SK-N-SH treated with all-trans-retinoic acid at 6 μM for 48 hours (cell line): ENCODE measurements at regions not wholly inside any gene's neighbourhood (a gene's known extent, or its start where the extent isn't known, plus 50 kb on each side); places are given as distances from the start of the nearest gene placed in this dataset.
"Not testable (repeated sequence)": the region's sequence is repeated elsewhere in the genome, so short reads cannot be mapped to it uniquely, and the experiment has no call there.

ENCODE experiments used
- ATAC-seq: fragments of 200-7000 bp; cut with Tn5 transposase; 3 replicates; pipeline ENCODE4 v1.9.1; 2020; ENCODE audit warnings: mild to moderate bottlenecking, moderate library complexity

DNA sequence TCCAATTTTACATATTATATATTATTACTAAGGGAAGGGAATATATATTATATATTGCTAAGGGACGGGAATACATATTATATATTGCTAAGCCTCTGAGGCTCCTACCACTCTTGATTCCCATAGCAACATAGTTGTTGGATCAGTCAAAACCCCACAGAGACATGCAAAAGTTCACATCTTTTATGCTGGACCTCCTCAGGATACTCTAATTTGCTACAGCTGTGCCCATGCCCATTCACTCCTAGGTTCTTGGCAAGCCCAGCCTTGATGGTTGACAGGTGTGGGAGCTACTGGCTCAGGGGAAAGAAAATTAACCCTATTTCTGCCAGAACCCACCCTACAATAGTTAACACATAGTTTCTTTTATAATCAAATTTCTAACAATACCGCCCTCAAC is 84.6 kb upstream of the POMZP3 start:
- ATAC-seq = not testable (repeated sequence)

DNA sequence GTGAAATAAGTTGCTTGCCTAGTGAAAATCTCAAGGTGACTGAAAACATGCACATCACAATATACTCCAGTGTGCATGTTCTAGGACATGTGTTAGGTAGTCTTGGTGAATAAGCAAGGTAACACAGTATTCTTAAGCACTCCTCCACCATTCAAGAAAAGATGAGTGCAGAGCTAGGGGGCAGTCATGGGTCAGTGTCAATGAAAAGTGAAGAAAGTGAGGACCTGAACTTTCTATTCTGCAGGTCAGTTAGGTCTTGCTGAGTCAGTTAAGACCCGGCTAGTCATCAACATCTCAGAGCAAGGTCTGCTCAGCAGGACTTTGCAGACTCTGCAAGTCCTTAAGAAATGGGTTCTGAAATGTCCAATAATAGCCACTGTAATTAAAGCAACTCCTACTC is 82.6 kb upstream of the POMZP3 start:
- not testable (repeated sequence) for ATAC-seq

DNA sequence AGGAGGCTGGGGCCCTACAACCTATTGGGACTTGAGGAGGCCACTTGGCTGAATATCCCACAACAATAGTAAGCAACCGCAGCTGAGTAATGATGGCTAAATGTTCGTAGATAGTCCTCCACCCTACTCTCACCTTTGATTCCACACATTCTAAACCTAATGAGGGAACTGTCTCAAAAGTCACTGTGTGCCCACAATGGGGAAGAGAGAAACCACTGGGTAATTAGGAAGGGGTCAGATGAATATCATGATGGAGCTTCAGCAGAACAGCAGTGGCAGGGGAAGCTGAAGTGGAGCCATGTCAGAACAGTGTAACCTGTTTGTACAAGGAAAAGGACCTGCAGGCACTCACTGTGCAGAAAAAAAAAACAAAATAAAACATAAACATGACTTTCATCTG is 81.4 kb upstream of the POMZP3 start:
- not testable (repeated sequence) for ATAC-seq

DNA sequence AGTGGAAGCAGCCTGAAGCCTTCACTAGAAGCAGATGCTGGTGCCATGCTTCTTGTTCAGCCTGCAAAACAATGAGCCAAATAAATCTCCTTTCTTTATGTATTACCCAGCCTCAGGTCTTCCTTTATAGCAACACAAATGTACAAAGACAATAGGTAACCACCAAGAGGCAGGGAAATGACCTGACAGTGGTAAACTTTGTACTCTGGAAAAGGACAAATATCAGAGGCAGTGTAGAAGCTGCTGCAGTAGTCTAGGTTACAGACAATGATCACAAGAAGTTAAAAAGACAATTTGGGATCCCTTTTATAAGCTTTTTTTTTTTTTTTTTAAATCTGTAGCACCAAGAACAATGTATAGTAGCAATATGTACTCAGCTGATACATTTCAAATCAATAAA is 76.7 kb upstream of the POMZP3 start:
- ATAC-seq = not testable (repeated sequence)

DNA sequence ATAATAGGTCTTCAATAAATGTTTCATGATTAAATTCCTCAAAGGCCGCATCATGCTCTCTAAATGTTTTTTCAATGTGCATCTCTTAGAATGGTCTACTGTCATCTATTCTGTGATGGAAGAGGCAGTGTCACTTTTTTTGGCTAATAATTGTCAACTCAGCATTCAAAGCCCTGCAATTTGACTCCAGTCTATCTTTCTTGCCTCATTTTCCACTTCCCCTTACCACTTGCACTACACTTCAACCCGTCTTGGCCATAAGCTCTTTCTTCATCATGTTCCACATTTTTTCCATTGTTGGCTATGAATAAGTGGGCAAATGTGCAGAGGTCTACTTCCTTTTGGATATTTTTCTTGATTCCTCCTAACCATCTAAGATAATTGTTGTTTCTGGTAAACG is 59.2 kb upstream of the POMZP3 start:
- not testable (repeated sequence) for ATAC-seq

DNA sequence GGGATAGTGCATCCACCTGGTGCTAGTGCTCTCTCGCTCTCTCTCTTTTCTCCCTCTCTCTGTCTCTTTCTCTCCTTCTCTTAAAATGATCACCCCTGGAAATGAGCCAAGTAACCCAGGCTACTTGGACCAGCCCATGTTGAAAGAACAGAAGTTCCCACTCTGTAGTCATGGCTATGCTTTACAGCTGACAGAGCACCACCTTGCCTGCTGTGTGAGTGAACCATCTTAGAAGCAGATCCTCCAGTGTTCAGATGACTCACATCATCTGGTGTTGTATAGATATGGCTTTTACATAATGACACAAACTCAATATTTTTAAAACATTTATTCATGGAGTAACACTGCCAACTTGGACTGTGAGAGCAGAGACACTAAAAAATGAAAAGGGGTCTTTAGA is 57.7 kb upstream of the POMZP3 start:
- ATAC-seq = not testable (repeated sequence)

DNA sequence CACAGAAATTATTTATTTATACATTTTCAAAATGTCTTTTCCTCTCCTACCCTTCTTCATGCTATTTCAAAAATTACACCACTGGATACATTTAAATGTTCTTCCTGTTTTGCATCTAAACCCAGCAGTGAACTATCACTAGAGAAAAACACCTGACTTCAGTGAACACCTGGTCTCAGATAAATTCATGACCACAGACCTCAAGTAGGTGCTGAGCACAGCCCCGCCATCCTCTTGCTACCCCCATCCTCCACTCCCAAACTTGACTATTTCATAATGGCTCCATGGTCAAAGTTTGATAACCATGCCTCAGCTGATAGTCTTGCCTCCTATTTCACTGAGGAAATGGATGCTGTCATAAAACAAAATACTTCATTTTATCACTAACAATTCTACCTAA is 56.6 kb upstream of the POMZP3 start:
- ATAC-seq = not testable (repeated sequence)

DNA sequence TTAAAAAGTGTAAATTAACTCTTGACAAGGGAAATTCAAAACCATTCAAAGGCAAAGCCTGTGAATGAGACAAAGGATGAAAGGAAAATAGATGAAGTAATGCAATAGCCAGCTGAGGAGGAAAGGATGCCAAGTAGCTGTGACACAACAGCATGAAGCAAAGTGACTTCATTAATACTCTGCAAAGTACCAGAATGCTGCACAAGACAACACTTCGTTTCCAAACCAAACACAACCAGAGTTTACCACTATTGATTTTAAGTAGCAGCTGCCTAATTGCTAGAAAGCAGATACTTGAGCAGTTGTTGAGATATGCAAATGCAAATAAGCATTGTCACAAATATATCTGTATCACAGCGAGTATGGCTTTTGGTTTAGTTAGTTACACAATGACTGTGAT is 54.7 kb upstream of the POMZP3 start:
- not testable (repeated sequence) for ATAC-seq

DNA sequence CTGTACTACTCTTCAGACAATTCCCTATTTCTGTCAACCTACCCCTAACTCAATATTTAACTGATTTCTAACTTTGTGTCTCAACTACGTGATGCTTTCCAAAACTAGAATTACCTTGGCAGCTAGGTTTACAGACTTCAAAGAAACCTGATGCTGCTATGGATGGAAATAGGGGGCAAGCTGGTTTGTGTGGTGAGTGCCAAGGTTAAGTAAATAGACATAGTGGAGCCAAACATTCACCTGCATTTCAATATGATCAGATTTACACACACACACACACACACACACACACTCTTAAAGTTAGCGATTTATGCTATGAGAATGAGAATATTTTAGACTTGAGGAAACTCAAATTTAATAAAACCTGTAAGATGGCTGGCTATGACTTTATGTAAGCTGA is 52.1 kb upstream of the POMZP3 start:
- not testable (repeated sequence) for ATAC-seq

DNA sequence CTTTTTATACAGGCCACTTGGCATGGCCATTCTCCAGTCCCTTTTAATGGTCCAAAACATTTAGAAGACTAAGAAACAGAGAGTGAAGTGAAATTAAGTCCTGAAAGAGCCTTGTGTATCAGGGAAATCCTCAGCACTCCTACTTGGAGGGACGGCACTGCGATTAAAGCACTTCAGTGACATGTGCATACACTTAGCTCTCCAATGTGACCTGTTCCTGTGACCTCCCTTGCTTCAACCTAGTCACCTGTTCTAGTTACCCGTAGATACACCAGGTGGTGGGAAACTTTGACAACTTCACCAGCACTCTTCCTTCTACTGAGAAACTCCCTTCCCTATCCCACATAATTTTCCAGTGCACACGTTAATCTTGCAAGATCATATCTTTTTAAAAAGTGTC is 51.4 kb upstream of the POMZP3 start:
- not testable (repeated sequence) for ATAC-seq

DNA sequence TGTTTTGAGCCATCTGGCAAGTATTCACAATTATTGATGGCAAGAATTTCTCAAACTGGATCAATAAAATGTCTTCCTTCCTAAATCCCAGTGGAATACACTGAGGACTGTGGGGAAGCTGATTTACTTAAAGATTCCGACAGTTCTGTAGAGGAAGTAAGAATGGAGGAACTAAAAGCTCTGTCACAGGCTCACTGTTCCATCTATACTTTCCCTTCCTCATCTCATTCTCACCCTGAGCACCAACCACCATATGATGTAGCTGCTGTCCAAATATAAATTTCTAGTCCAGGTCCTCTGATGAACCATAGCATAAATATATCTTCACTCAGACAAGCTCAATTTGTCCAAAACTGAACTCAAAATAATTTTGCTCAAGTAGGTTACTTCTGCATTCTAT is 49.8 kb upstream of the POMZP3 start:
- not testable (repeated sequence) for ATAC-seq
